ENCODE measurements at regions not wholly inside any gene's neighbourhood (a gene's known extent, or its start where the extent isn't known, plus 50 kb on each side); places are given as distances from the start of the nearest gene placed in this dataset.

DNA sequence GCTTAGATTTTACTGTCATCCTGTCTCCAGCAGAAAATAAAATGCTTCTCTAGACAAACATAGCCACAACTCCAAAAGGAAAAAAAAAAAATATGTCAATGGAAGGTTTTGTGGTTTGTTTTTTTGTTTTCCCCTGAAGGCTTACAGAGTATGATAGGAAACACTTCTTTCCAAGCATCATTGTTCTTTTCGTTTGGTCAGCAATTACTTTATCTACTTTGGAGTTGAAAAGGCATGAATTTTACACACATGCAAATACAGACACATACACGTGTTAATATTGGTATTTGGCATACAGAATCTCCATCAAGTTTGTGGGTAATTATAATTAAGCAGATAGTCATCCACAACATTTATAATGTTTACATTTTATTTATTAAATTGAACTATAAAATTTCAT lies 496.9 kb upstream of the MBL2 start:
- no peak overlapping the region for H4K8ac ChIP-seq (replicated peaks; ENCODE audit: insufficient read length, low read depth, low read length)
- no peak overlapping the region for H3K4me2 ChIP-seq (ENCODE audit: insufficient read depth, insufficient read length, low read length)
- no peak overlapping the region for H3K14ac ChIP-seq (ENCODE audit: insufficient read depth, low read length)
- no peak overlapping the region for H2BK12ac ChIP-seq (ENCODE audit: insufficient read length, low read depth, low read length)
- H2BK20ac ChIP-seq (ENCODE audit: low read depth, low read length, poor library complexity, severe bottlenecking) = no peak overlapping the region
- H3K27ac ChIP-seq (ENCODE audit: insufficient read length, low read depth, low read length) = no peak overlapping the region
- H2AK5ac ChIP-seq (ENCODE audit: insufficient read length, low read length) = no peak overlapping the region
- peaks cover 0 to 14% of the 10 kb centered on the region in 2 experiments; a peak in 1 of 4 replicates for H3K4me1 Mint-ChIP-seq
- TF ChIP-seq, protein P1, sequence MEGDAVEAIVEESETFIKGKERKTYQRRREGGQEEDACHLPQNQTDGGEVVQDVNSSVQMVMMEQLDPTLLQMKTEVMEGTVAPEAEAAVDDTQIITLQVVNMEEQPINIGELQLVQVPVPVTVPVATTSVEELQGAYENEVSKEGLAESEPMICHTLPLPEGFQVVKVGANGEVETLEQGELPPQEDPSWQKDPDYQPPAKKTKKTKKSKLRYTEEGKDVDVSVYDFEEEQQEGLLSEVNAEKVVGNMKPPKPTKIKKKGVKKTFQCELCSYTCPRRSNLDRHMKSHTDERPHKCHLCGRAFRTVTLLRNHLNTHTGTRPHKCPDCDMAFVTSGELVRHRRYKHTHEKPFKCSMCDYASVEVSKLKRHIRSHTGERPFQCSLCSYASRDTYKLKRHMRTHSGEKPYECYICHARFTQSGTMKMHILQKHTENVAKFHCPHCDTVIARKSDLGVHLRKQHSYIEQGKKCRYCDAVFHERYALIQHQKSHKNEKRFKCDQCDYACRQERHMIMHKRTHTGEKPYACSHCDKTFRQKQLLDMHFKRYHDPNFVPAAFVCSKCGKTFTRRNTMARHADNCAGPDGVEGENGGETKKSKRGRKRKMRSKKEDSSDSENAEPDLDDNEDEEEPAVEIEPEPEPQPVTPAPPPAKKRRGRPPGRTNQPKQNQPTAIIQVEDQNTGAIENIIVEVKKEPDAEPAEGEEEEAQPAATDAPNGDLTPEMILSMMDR (conservative IDR thresholded peaks at IDR 0.05) = no peak
- H3K4me3 Mint-ChIP-seq = no peak overlapping the region
- H4K91ac ChIP-seq (ENCODE audit: insufficient read length, low read depth, low read length) = no peak overlapping the region
- no peak overlapping the region for H3K4ac ChIP-seq (ENCODE audit: low read depth, low read length)
- DNase-seq = no peak
- H3K23ac ChIP-seq (ENCODE audit: insufficient read length, low read depth, low read length) = no peak overlapping the region
- no peak overlapping the region for H3K27ac Mint-ChIP-seq
- H3K23me2 ChIP-seq (ENCODE audit: insufficient read length, low read depth, low read length, poor library complexity, severe bottlenecking) = no peaks in the 10 kb centered on the region
- WGBS (ENCODE audit: extremely low coverage, insufficient read length, low lambda C conversion rate) = no CpG with 5 or more reads among the region's 2 CpGs
- H2BK15ac ChIP-seq (ENCODE audit: low read depth, low read length) = no peak overlapping the region
- H3K9me3 Mint-ChIP-seq = peaks cover 15% of the 10 kb centered on the region in 2 experiments; a peak in 4 of 5 replicates
- H3K79me1 ChIP-seq (ENCODE audit: insufficient read depth, low read depth, low read length, poor library complexity, severe bottlenecking) = no peaks in the 10 kb centered on the region
- H3K27me3 Mint-ChIP-seq (ENCODE audit: low read depth) = no peaks in the 10 kb centered on the region
- H3K9me3 ChIP-seq (ENCODE audit: control insufficient read depth, low read depth, low read length) = no peaks in the 10 kb centered on the region
- H3K4me1 ChIP-seq (ENCODE audit: insufficient read depth, low read length) = no peaks in the 10 kb centered on the region
- H2BK120ac ChIP-seq (ENCODE audit: low read depth, low read length, poor library complexity, severe bottlenecking) = no peak overlapping the region
- H4K5ac ChIP-seq (ENCODE audit: insufficient read length, low read depth, low read length) = no peak overlapping the region
- H3T11ph ChIP-seq (ENCODE audit: low read length) = no peak overlapping the region
- H3K27me3 ChIP-seq (ENCODE audit: insufficient read depth, low read length) = no peaks in the 10 kb centered on the region
- no peak overlapping the region for H2AFZ ChIP-seq (ENCODE audit: low read length)
- peaks cover 13 to 26% (median 14%) of the 10 kb centered on the region in 3 experiments for H3K36me3 Mint-ChIP-seq (ENCODE audit: insufficient read depth in 1 of 3, low read depth in 3 of 3)
- H3K56ac ChIP-seq (ENCODE audit: insufficient read length, low read depth, low read length) = no peak overlapping the region
- no peak overlapping the region for H2BK5ac ChIP-seq (ENCODE audit: insufficient read length, low read length)
- H3K79me2 ChIP-seq (ENCODE audit: insufficient read depth, low read length) = no peaks in the 10 kb centered on the region
- H3K9ac ChIP-seq (ENCODE audit: extremely low read depth, insufficient read length, low read length) = no peak overlapping the region
- H4K20me1 ChIP-seq (ENCODE audit: control insufficient read depth, insufficient read depth, insufficient read length) = no peaks in the 10 kb centered on the region
- H3K18ac ChIP-seq (ENCODE audit: insufficient read length, low read depth, low read length) = no peak overlapping the region
